NOMO-1 (cell line): ENCODE measurements at regions not wholly inside any gene's neighbourhood (a gene's known extent, or its start where the extent isn't known, plus 50 kb on each side); places are given as distances from the start of the nearest gene placed in this dataset.

Experiments used
- DNase-seq, 2 experiments: peaks; one replicate each; lab custom pipeline; 2025; ENCODE audit not compliant: unreplicated experiment in 2 of 2; lab: John Stamatoyannopoulos, UW

GRCh38 chr11:127576210-127576609 is 575.6 kb upstream of the KIRREL3 start:
- DNase-seq: no peak

GRCh38 chr11:127574478-127574877 is 573.9 kb upstream of the KIRREL3 start:
- DNase-seq: no peak

GRCh38 chr11:127568891-127569290 is 568.3 kb upstream of the KIRREL3 start:
- no peak for DNase-seq

- DNase-seq: no peak
Measured at GRCh38 chr11:127567237-127567932, 566.8 kb upstream of the KIRREL3 start.

GRCh38 chr11:127564810-127565209 is 564.2 kb upstream of the KIRREL3 start:
- DNase-seq: no peak

- DNase-seq: no peak
Measured at GRCh38 chr11:127559978-127560377, 559.4 kb upstream of the KIRREL3 start.

- DNase-seq: no peak
Measured at GRCh38 chr11:127552446-127552845, 551.9 kb upstream of the KIRREL3 start.

- no peak for DNase-seq
Measured at GRCh38 chr11:127531167-127531566, 530.6 kb upstream of the KIRREL3 start.

GRCh38 chr11:127528297-127528696 is 527.7 kb upstream of the KIRREL3 start:
- no peak for DNase-seq

- no peak for DNase-seq
Measured at GRCh38 chr11:127524618-127525017, 524.0 kb upstream of the KIRREL3 start.

- no peak for DNase-seq
Measured at GRCh38 chr11:127521413-127521812, 520.8 kb upstream of the KIRREL3 start.

- no peak for DNase-seq
Measured at GRCh38 chr11:127507851-127508250, 507.3 kb upstream of the KIRREL3 start.

- DNase-seq: no peak
Measured at GRCh38 chr11:127506647-127507046, 506.1 kb upstream of the KIRREL3 start.

- DNase-seq: no peak
Measured at GRCh38 chr11:127506126-127506525, 505.6 kb upstream of the KIRREL3 start.

GRCh38 chr11:127496165-127496564 is 495.6 kb upstream of the KIRREL3 start:
- no peak for DNase-seq

- no peak for DNase-seq
Measured at GRCh38 chr11:127493330-127494022, 492.9 kb upstream of the KIRREL3 start.

- DNase-seq: no peak
Measured at GRCh38 chr11:127492029-127492428, 491.5 kb upstream of the KIRREL3 start.

GRCh38 chr11:127491589-127491988 is 491.0 kb upstream of the KIRREL3 start:
- no peak for DNase-seq

- DNase-seq: no peak
Measured at GRCh38 chr11:127490896-127491295, 490.3 kb upstream of the KIRREL3 start.

- DNase-seq: no peak
Measured at GRCh38 chr11:127485541-127485940, 485.0 kb upstream of the KIRREL3 start.

GRCh38 chr11:127481391-127481790 is 480.8 kb upstream of the KIRREL3 start:
- DNase-seq: no peak

GRCh38 chr11:127478826-127479225 is 478.3 kb upstream of the KIRREL3 start:
- no peak for DNase-seq
